ENCODE measurements at regions not wholly inside any gene's neighbourhood (a gene's known extent, or its start where the extent isn't known, plus 50 kb on each side); places are given as distances from the start of the nearest gene placed in this dataset.

DNA sequence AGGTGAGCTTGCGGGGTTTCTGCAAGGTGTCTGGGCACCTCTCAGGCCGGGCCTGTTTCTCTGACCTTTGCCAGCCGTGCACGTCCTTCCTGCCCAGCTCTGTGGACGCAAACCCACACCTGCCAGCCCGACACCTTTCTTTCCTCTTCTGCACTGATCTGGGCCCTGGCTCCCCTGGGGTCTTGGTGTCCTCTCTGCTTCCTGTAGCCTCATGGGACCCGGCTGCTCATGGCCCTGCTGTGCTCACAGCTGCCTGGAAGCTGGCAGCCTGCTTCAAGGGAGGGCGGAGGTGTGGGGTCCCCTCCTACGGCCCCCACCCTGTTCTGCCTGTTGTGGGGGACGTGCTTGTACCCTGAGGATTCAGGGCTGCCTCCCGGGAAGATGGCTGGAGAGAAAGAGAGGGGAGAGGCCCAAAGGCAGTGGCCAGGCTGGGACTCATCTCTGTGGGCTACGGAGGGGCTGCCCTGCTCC lies 342.4 kb downstream of the SEC14L1 start (continued):
- no peak for TF ChIP-seq CXXC5 (CRISPR knock-in tag; IDR thresholded peaks at IDR 0.05)
- no peak for TF ChIP-seq MEF2D (tag; conservative IDR thresholded peaks at IDR 0.05; ENCODE audit: low read depth)
- no peak for TF ChIP-seq ZNF445 (CRISPR knock-in tag; IDR thresholded peaks at IDR 0.05; ENCODE audit: low read depth)
- no peak for TF ChIP-seq KDM5B (IDR thresholded peaks at IDR 0.05; ENCODE audit: insufficient replicate concordance, low read depth, low read length)
- no peak for TF ChIP-seq ZFX (CRISPR knock-in tag; IDR thresholded peaks at IDR 0.05)

DNA sequence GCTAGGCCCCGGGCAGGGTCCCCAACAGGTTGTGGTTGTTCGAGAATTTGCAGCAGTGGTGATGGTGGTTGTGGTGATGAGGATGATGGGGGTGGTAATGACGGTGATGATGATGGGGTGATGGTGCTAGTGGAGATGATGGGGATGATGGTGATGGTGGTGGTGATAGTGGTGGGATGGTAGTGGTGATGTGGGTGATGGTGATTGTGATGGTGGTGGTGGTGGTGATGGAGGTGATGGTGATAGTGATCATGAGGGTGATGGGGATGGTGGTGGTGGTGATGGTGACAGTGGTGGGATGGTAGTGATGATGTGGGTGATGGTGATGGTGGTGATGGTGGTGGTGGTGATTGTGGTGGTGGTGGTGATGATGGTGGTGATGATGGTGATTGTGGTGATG lies 343.3 kb downstream of the SEC14L1 start:
- no peak overlapping the region for H3K4me3 ChIP-seq
- in situ Hi-C loops (cut with MboI) (no loop called here), intact Hi-C loops (cut with micrococcal nuclease) (no loop called here)
- no TSS peak for BruUV-seq (replicated peaks)
- POLR2A ChIA-PET = no interaction called here
- FAIRE-seq = no peak
- WGBS (ENCODE audit: insufficient coverage, low coverage, missing lambda C conversion rate) = 88% methylated on average over 3 of the region's 3 CpGs
- H3K4me1 ChIP-seq (replicated peaks in 1 of 2; ENCODE audit: control insufficient read depth in 2 of 2, insufficient read depth in 2 of 2, low read length in 2 of 2) = peaks cover 0 to 25% of the 10 kb centered on the region in 2 experiments; a peak in 2 of 5 replicates
- H3K9ac ChIP-seq (ENCODE audit: insufficient read depth in 1 of 2, low read depth in 2 of 2, low read length in 2 of 2) = no peak overlapping the region
- H3K4me2 ChIP-seq (ENCODE audit: insufficient read depth, low read length) = no peak overlapping the region
- no peak for DNase-seq (ENCODE audit: extremely low read depth in 1 of 4, low spot score in 3 of 4)
- no peak for ATAC-seq
- H4K20me1 ChIP-seq (replicated peaks; ENCODE audit: control insufficient read depth, insufficient read depth, low read length) = no peaks in the 10 kb centered on the region
- no peak overlapping the region for H3K27ac ChIP-seq (ENCODE audit: extremely low read depth, low read depth, low read length)
- no peak overlapping the region for H2AFZ ChIP-seq (ENCODE audit: low read depth, low read length)
- H3K36me3 ChIP-seq (ENCODE audit: control insufficient read depth, insufficient read depth, low read length) = peaks cover 50% of the 10 kb centered on the region; the same call in 1 of the 3 replicates
- peaks cover 14% of the 10 kb centered on the region for H3K79me2 ChIP-seq (ENCODE audit: control insufficient read depth, insufficient read depth, low read length)
- CTCF ChIA-PET (ENCODE audit: low intra/inter-chr PET ratio) = no interaction called here
- H3K9me3 ChIP-seq (replicated peaks; ENCODE audit: control insufficient read depth, insufficient read depth, low read depth, low read length) = no peaks in the 10 kb centered on the region
- peaks cover 2% of the 10 kb centered on the region for H3K9me1 ChIP-seq (ENCODE audit: control insufficient read depth, insufficient read depth, low read length)
- no peaks in the 10 kb centered on the region for H3K27me3 ChIP-seq (ENCODE audit: control insufficient read depth in 2 of 2, insufficient read depth in 2 of 2, low read length in 2 of 2)
- TF ChIP-seq YY1 (IDR thresholded peaks at IDR 0.05; ENCODE audit: borderline replicate concordance in 1 of 3, control insufficient read depth in 1 of 3, extremely low read depth in 1 of 3, insufficient read depth in 3 of 3, insufficient read length in 1 of 3, insufficient replicate concordance in 2 of 3, low read depth in 1 of 3, low read length in 2 of 3) (no peak), PTRF (tag; IDR thresholded peaks at IDR 0.05) (no peak), SPI1 (IDR thresholded peaks at IDR 0.05; ENCODE audit: borderline replicate concordance, low read depth, low read length) (no peak), ETV5 (CRISPR knock-in tag; IDR thresholded peaks at IDR 0.05; ENCODE audit: low read depth) (no peak), ETV1 (tag; conservative IDR thresholded peaks at IDR 0.05; ENCODE audit: low read depth) (no peak), SIRT6 (IDR thresholded peaks at IDR 0.05; ENCODE audit: low read depth, low read length) (no peak), CBX2 (IDR thresholded peaks at IDR 0.05; ENCODE audit: insufficient read depth, low read length, poor library complexity, severe bottlenecking) (no peak), ZNF780A (CRISPR knock-in tag; IDR thresholded peaks at IDR 0.05) (no peak), ZNF143 (CRISPR knock-in tag; IDR thresholded peaks at IDR 0.05) (no peak), XRCC4 (IDR thresholded peaks at IDR 0.05; ENCODE audit: extremely low read depth, insufficient read depth, insufficient read length) (no peak)
- TF ChIP-seq, protein P1, sequence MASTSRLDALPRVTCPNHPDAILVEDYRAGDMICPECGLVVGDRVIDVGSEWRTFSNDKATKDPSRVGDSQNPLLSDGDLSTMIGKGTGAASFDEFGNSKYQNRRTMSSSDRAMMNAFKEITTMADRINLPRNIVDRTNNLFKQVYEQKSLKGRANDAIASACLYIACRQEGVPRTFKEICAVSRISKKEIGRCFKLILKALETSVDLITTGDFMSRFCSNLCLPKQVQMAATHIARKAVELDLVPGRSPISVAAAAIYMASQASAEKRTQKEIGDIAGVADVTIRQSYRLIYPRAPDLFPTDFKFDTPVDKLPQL (IDR thresholded peaks at IDR 0.05; ENCODE audit: extremely low read depth, insufficient read length) = no peak
- TF ChIP-seq, protein P2, sequence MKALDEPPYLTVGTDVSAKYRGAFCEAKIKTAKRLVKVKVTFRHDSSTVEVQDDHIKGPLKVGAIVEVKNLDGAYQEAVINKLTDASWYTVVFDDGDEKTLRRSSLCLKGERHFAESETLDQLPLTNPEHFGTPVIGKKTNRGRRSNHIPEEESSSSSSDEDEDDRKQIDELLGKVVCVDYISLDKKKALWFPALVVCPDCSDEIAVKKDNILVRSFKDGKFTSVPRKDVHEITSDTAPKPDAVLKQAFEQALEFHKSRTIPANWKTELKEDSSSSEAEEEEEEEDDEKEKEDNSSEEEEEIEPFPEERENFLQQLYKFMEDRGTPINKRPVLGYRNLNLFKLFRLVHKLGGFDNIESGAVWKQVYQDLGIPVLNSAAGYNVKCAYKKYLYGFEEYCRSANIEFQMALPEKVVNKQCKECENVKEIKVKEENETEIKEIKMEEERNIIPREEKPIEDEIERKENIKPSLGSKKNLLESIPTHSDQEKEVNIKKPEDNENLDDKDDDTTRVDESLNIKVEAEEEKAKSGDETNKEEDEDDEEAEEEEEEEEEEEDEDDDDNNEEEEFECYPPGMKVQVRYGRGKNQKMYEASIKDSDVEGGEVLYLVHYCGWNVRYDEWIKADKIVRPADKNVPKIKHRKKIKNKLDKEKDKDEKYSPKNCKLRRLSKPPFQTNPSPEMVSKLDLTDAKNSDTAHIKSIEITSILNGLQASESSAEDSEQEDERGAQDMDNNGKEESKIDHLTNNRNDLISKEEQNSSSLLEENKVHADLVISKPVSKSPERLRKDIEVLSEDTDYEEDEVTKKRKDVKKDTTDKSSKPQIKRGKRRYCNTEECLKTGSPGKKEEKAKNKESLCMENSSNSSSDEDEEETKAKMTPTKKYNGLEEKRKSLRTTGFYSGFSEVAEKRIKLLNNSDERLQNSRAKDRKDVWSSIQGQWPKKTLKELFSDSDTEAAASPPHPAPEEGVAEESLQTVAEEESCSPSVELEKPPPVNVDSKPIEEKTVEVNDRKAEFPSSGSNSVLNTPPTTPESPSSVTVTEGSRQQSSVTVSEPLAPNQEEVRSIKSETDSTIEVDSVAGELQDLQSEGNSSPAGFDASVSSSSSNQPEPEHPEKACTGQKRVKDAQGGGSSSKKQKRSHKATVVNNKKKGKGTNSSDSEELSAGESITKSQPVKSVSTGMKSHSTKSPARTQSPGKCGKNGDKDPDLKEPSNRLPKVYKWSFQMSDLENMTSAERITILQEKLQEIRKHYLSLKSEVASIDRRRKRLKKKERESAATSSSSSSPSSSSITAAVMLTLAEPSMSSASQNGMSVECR (CRISPR knock-in tag; IDR thresholded peaks at IDR 0.05) = no peak
